Brain microvascular endothelial cell (primary cell): ENCODE measurements at regions not wholly inside any gene's neighbourhood (a gene's known extent, or its start where the extent isn't known, plus 50 kb on each side); places are given as distances from the start of the nearest gene placed in this dataset.

Source experiments
- DNase-seq: peaks from one replicate; pipeline ENCODE4 v3.0.0-alpha.2; 2020
- H3K27ac ChIP-seq: fragments of 250-450 bp; sonication (Bioruptor Pico); 2 replicates; pipeline ENCODE4 v1.5.1; 2020; ENCODE audit warnings: mild to moderate bottlenecking, moderate library complexity
- H3K27me3 ChIP-seq: fragments of 250-450 bp; sonication (Bioruptor Pico); replicated peaks from 2 replicates; pipeline ENCODE4 v1.5.1; 2020; ENCODE audit warnings: mild to moderate bottlenecking
- H3K36me3 ChIP-seq: fragments of 250-450 bp; sonication (Bioruptor Pico); replicated peaks from 2 replicates; pipeline ENCODE4 v1.5.1; 2020; ENCODE audit warnings: mild to moderate bottlenecking
- H3K4me3 ChIP-seq: 2 replicates; pipeline ENCODE4 v1.5.1; 2011; ENCODE audit warnings: low read depth, mild to moderate bottlenecking, control low read depth, low read length, moderate library complexity
- CTCF ChIP-seq: IDR thresholded peaks from 2 replicates; pipeline ENCODE4 v1.5.1; 2011; ENCODE audit warnings: low read depth, mild to moderate bottlenecking, moderate library complexity, low read length, control low read depth, inconsistent platforms; ENCODE audit errors: missing control alignments
- in situ Hi-C: cut with HindIII; loops from 2 replicates; pipeline ENCODE4 v1.10.0; 2017; ENCODE audit warnings: low sequenced_read_pairs, low pct_ligation_motif_present

DNA sequence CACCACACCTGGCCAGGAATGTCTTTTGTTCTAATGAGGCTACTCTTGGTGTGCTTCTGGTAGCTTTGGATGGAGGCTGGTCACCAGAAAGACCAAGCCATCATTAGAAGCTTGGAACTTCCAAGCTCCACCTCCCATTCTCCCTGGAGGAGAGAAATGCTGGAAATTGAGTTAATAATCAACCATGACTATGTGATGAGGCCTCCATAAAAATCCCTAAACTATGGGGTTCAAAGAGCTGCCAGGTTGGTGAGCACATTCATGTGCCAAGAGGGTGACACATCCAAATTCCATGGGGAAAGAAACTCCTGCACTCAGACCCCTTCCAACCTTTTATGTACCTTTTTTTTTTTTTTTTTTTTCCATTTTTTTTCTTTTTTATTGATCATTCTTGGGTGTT lies 105.5 kb upstream of the SPATA31C2 start:
- no peaks in the 10 kb centered on the region for H3K27me3 ChIP-seq
- H3K36me3 ChIP-seq = no peaks in the 10 kb centered on the region
- in situ Hi-C loops = no loop called here
- no peak for TF ChIP-seq CTCF
- DNase-seq = no peak
- H3K27ac ChIP-seq = no peak overlapping the region
- H3K4me3 ChIP-seq = no peak overlapping the region

- in situ Hi-C loops = no loop called here
- DNase-seq = no peak
- Histone ChIP-seq H3K4me3 (no peak overlapping the region), H3K27me3 (no peaks in the 10 kb centered on the region), H3K27ac (no peak overlapping the region), H3K36me3 (no peaks in the 10 kb centered on the region)
- no peak for TF ChIP-seq CTCF
These were observed 104.6 kb upstream of the SPATA31C2 start for GRCh38 chr9:88242879-88243278.

DNA sequence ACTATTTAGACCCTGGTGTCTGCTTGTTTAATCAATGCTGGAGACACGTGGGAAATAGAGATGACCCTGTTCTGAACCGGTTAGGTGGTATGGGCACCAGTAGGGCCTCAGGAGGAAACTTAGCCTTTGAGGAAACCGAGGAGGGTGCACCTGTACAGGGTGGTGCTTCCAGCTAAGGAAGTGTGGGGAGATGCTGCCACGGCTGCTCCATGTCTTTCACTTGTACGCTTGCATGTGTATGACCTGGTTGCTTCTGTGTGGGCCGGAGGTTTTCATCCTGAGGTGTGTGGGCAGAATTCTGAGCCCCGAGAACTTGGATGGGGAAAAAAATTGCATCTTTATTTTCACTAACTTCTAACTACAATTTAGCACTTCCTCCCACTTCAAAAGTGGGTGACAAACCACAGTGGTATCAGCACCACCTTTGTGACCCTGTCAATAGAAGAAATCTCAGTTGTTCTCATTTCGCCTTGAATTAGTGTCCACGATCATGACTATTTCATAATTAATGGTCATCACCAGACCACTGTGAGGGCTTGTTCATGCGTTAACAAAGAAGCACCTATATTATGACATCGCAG lies 99.8 kb upstream of the SPATA31C2 start:
- DNase-seq = no peak
- Histone ChIP-seq H3K27ac (no peak overlapping the region), H3K36me3 (no peaks in the 10 kb centered on the region), H3K4me3 (no peak overlapping the region), H3K27me3 (no peaks in the 10 kb centered on the region)
- TF ChIP-seq CTCF = no peak
- in situ Hi-C loops = no loop called here

DNA sequence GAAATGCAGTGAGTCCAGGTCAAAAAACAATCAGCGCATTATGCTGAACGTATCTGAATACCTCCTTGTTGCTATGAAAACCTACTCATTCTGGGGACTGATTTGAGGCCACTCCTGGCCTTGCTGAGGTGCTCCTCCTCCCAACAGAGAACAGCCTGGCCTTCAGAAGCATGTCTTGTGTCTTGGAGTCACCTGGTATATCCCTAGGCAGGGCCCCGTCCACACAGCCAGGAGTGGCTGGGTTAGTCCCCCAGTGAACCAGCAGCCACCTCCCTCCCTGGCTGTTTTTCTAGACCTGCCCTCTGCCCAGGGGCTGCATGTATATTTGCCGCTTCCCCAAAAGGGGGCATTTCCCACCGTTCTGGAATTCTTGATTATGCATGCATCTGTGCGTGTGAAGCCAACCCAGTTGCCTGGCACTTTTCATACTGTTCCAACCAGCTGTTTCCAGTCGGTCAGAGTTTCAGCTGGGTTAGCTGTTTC lies 99.2 kb upstream of the SPATA31C2 start:
- no peak for DNase-seq
- Histone ChIP-seq H3K36me3 (no peaks in the 10 kb centered on the region), H3K4me3 (no peak overlapping the region), H3K27me3 (no peaks in the 10 kb centered on the region), H3K27ac (no peak overlapping the region)
- in situ Hi-C loops = no loop called here
- TF ChIP-seq CTCF = no peak

DNA sequence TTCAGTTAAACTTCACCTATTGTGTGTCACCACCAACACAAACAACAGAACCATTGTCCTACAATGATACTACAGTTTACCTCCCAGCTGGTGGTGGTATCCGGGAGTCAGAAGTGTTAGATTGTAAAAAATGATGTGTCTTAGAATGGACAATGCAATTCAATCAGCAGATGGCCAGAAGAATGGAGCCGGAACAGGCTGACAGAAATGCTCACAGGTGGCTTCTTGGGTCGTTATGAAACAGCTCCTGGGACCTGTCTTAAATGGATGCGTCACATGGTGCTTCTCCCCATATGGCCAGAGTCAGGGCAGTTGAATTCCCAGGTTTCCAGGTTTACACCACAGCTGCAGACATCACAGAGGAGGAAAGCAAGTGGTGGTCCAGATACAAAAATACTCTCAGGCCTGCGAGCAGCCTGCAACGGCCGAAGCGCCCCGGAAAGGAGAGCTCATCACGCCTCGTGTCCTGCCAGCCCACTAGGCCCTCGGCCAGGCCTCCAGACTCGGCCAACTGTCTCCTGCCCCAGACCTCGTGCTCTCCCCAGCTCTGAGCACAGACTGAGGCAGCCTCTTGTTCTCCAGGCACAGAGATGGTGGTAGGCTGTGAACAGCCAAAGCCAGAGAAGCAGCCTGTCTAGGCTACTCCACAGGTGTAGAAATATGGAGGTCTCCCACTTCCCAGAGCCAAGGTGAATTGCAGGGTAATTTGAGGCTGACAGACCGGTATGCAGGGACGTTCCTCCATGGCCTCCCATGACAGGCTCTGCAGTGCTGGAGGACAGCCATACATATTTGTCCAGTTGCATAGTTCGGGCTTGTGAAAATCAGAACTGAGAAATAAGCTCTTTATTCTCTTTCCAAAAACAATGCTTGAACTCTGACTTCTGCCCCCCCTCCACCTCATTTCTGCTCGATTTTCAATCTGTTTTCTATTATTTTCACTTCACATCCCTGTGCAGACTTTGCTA lies 98.5 kb upstream of the SPATA31C2 start:
- no peak for DNase-seq
- Histone ChIP-seq H3K36me3 (no peaks in the 10 kb centered on the region), H3K27me3 (no peaks in the 10 kb centered on the region), H3K27ac (no peak overlapping the region), H3K4me3 (no peak overlapping the region)
- no peak for TF ChIP-seq CTCF
- in situ Hi-C loops = no loop called here
